IMR-90 (cell line): ENCODE measurements at regions not wholly inside any gene's neighbourhood (a gene's known extent, or its start where the extent isn't known, plus 50 kb on each side); places are given as distances from the start of the nearest gene placed in this dataset.

Source experiments
- ATAC-seq: fragments of 200-7000 bp; cut with Tn5 transposase; 2 replicates; pipeline ENCODE4 v1.9.1; 2020; ENCODE audit warnings: low read depth, mild to moderate bottlenecking, moderate library complexity
- BruUV-seq: library from RNA; stranded (reverse); fragments of 400-500 nt; replicated peaks from 2 replicates; lab custom pipeline; 2021; lab: Mats Ljungman, UMichigan
- CTCF ChIA-PET: fragments of 300-600 bp; formaldehyde crosslinking; extraction: SDS; loops from one replicate; lab custom pipeline; 2021; ENCODE audit warnings: antibody characterized with exemption; lab: Yijun Ruan, JAX
- POLR2A ChIA-PET: fragments of 300-600 bp; sonication (Branson Sonifier 250); formaldehyde crosslinking; loops from one replicate; lab custom pipeline; 2022; ENCODE audit warnings: antibody characterized with exemption; ENCODE audit not compliant: unreplicated experiment; lab: Charles Lee
- DNase-seq: peaks from one replicate; pipeline ENCODE4 v3.0.0; 2013
- H2AFZ ChIP-seq: replicated peaks from 2 replicates; pipeline ENCODE3; 2013; ENCODE audit warnings: low read length, mild to moderate bottlenecking; ENCODE audit not compliant: poor library complexity
- H2AK5ac ChIP-seq: 2 replicates; pipeline ENCODE4 v1.6.1; 2013; ENCODE audit warnings: low read depth, low read length, inconsistent platforms
- H2AK9ac ChIP-seq: replicated peaks from 2 replicates; pipeline ENCODE3; 2013; ENCODE audit warnings: mild to moderate bottlenecking, low read depth, low read length, moderate library complexity; ENCODE audit not compliant: poor library complexity
- H2BK120ac ChIP-seq: 2 replicates; pipeline ENCODE4 v1.6.1; 2013; ENCODE audit warnings: low read depth, low read length, inconsistent platforms
- H2BK15ac ChIP-seq: 3 replicates; pipeline ENCODE4 v1.6.1; 2013; ENCODE audit warnings: low read depth, low read length, inconsistent platforms
- H2BK20ac ChIP-seq: 2 replicates; pipeline ENCODE4 v1.6.1; 2013; ENCODE audit warnings: low read depth, mild to moderate bottlenecking, inconsistent platforms, low read length, moderate library complexity
- H2BK5ac ChIP-seq: 2 replicates; pipeline ENCODE4 v1.6.1; 2013; ENCODE audit warnings: mild to moderate bottlenecking, low read depth, low read length, inconsistent platforms; ENCODE audit not compliant: poor library complexity, severe bottlenecking
- H3K14ac ChIP-seq: replicated peaks from 2 replicates; pipeline ENCODE4 v1.6.1; 2013; ENCODE audit warnings: low read depth, low read length, inconsistent platforms
- H3K18ac ChIP-seq: 2 replicates; pipeline ENCODE4 v1.6.1; 2013; ENCODE audit warnings: low read depth, low read length, control low read depth
- H3K23ac ChIP-seq: 2 replicates; pipeline ENCODE4 v1.6.1; 2013; ENCODE audit warnings: low read depth, low read length, inconsistent platforms
- H3K27ac ChIP-seq: 2 replicates; pipeline ENCODE4 v1.5.1; 2013; ENCODE audit warnings: mild to moderate bottlenecking, control low read depth, low read length; ENCODE audit not compliant: insufficient read depth
- H3K27me3 ChIP-seq: 2 replicates; pipeline ENCODE4 v1.6.1; 2013; ENCODE audit warnings: low read length; ENCODE audit not compliant: control insufficient read depth, insufficient read depth
- H3K36me3 ChIP-seq: 2 replicates; pipeline ENCODE4 v1.6.1; 2013; ENCODE audit warnings: low read length, mixed read lengths; ENCODE audit not compliant: control insufficient read depth, insufficient read depth
- H3K4ac ChIP-seq: 2 replicates; pipeline ENCODE4 v1.6.1; 2013; ENCODE audit warnings: low read depth, low read length, inconsistent platforms
- H3K4me1 ChIP-seq: 2 replicates; pipeline ENCODE4 v1.6.1; 2013; ENCODE audit warnings: low read length, mixed read lengths; ENCODE audit not compliant: control insufficient read depth, insufficient read depth
- H3K4me2 ChIP-seq: 2 replicates; pipeline ENCODE4 v1.6.1; 2013; ENCODE audit warnings: low read depth, mild to moderate bottlenecking, control low read depth, low read length, moderate library complexity
- H3K4me3 ChIP-seq: 2 replicates; pipeline ENCODE4 v1.5.1; 2013; ENCODE audit warnings: low read depth, mild to moderate bottlenecking, control low read depth, low read length, moderate library complexity; ENCODE audit not compliant: insufficient read depth
- H3K56ac ChIP-seq: 2 replicates; pipeline ENCODE4 v1.6.1; 2013; ENCODE audit warnings: low read length, inconsistent platforms; ENCODE audit not compliant: insufficient read depth; ENCODE audit errors: extremely low read depth
- H3K79me1 ChIP-seq, 2 experiments: 2 replicates each; pipeline ENCODE4 v1.6.1; 2013; ENCODE audit warnings: low read length in 2 of 2, inconsistent platforms in 1 of 2, low read depth in 1 of 2
- H3K9ac ChIP-seq: 2 replicates; pipeline ENCODE4 v1.6.1; 2013; ENCODE audit warnings: low read depth, low read length, control low read depth
- H3K9me1 ChIP-seq: 2 replicates; pipeline ENCODE4 v1.6.1; 2013; ENCODE audit warnings: low read length, inconsistent platforms; ENCODE audit not compliant: insufficient read depth
- H3K9me3 ChIP-seq: 2 replicates; pipeline ENCODE4 v1.6.1; 2013; ENCODE audit warnings: low read length; ENCODE audit not compliant: control insufficient read depth, insufficient read depth
- H4K20me1 ChIP-seq: 2 replicates; pipeline ENCODE4 v1.6.1; 2013; ENCODE audit warnings: low read length, inconsistent platforms; ENCODE audit not compliant: insufficient read depth
- H4K5ac ChIP-seq: 2 replicates; pipeline ENCODE4 v1.6.1; 2013; ENCODE audit warnings: mild to moderate bottlenecking, low read depth, low read length, control low read depth
- H4K8ac ChIP-seq, 2 experiments: 2 replicates each; pipeline ENCODE4 v1.6.1; 2013; ENCODE audit warnings: low read depth in 2 of 2, low read length in 2 of 2, control low read depth in 1 of 2, inconsistent platforms in 1 of 2
- H4K91ac ChIP-seq: 2 replicates; pipeline ENCODE4 v1.6.1; 2013; ENCODE audit warnings: low read depth, low read length, inconsistent platforms; ENCODE audit not compliant: insufficient read depth
- BHLHE40 ChIP-seq: fragments of 150-350 bp; IDR thresholded peaks from 2 replicates; pipeline ENCODE4 v1.6.1; 2016; ENCODE audit warnings: mild to moderate bottlenecking, low read depth, low read length
- CEBPB ChIP-seq: IDR thresholded peaks from 2 replicates; pipeline ENCODE4 v1.6.1; 2012; ENCODE audit warnings: low read depth, low read length, improper control_type of control experiment
- CHD1 ChIP-seq: IDR thresholded peaks from 2 replicates; pipeline ENCODE4 v1.6.1; 2012; ENCODE audit warnings: low read depth, low read length, improper control_type of control experiment
- CTCF ChIP-seq: conservative IDR thresholded peaks from 2 replicates; pipeline ENCODE4 v1.5.1; 2012; ENCODE audit warnings: mild to moderate bottlenecking, low read depth, low read length, improper control_type of control experiment
- ELK1 ChIP-seq: fragments of 150-350 bp; IDR thresholded peaks from 2 replicates; pipeline ENCODE4 v1.6.1; 2016; ENCODE audit warnings: low read depth, mild to moderate bottlenecking, low read length, moderate library complexity, borderline replicate concordance
- FOS ChIP-seq: fragments of 150-350 bp; IDR thresholded peaks from 2 replicates; pipeline ENCODE4 v1.6.1; 2016; ENCODE audit warnings: low read depth, low read length
- MAFK ChIP-seq: IDR thresholded peaks from 2 replicates; pipeline ENCODE4 v1.6.1; 2012; ENCODE audit warnings: low read depth, low read length, improper control_type of control experiment
- MAZ ChIP-seq: IDR thresholded peaks from 2 replicates; pipeline ENCODE4 v1.6.1; 2012; ENCODE audit warnings: low read depth, mild to moderate bottlenecking, low read length, improper control_type of control experiment, moderate library complexity, borderline replicate concordance
- MXI1 ChIP-seq: IDR thresholded peaks from 2 replicates; pipeline ENCODE4 v1.6.1; 2012; ENCODE audit warnings: low read depth, mild to moderate bottlenecking, low read length, moderate library complexity, borderline replicate concordance
- NFE2L2 ChIP-seq: fragments of 150-350 bp; IDR thresholded peaks from 2 replicates; pipeline ENCODE4 v1.6.1; 2016; ENCODE audit warnings: low read depth, mild to moderate bottlenecking, low read length
- POLR2A ChIP-seq: IDR thresholded peaks from 2 replicates; pipeline ENCODE4 v1.6.1; 2012; ENCODE audit warnings: mild to moderate bottlenecking, low read depth, low read length
- RAD21 ChIP-seq: IDR thresholded peaks from 2 replicates; pipeline ENCODE4 v1.6.1; 2012; ENCODE audit warnings: low read length, improper control_type of control experiment
- RCOR1 ChIP-seq: IDR thresholded peaks from 2 replicates; pipeline ENCODE4 v1.6.1; 2012; ENCODE audit warnings: mild to moderate bottlenecking, low read length, improper control_type of control experiment; ENCODE audit not compliant: insufficient replicate concordance
- RFX5 ChIP-seq: IDR thresholded peaks from 2 replicates; pipeline ENCODE4 v1.8.0; 2012; ENCODE audit warnings: low read depth, mild to moderate bottlenecking, low read length, moderate library complexity
- SMC3 ChIP-seq: fragments of 150-350 bp; IDR thresholded peaks from 2 replicates; pipeline ENCODE4 v1.6.1; 2016; ENCODE audit warnings: low read depth, mild to moderate bottlenecking, antibody characterized with exemption, low read length, moderate library complexity
- USF2 ChIP-seq: fragments of 150-350 bp; IDR thresholded peaks from 2 replicates; pipeline ENCODE4 v1.6.1; 2017; ENCODE audit warnings: mild to moderate bottlenecking, antibody characterized with exemption, low read length, low read depth
- WGBS, 2 experiments: methylation state at CpG; one replicate each; pipeline versions ENCODE4 v1.1.5 to v1.1.7; 2013; ENCODE audit warnings: missing lambda C conversion rate in 2 of 2; ENCODE audit not compliant: insufficient read length in 1 of 2; ENCODE audit errors: extremely low coverage in 2 of 2; 5-methylcytosine and 5-hydroxymethylcytosine counted together
- dilution Hi-C: fragments of 300-500 bp; cut with HindIII; formaldehyde crosslinking; loops from one replicate; pipeline ENCODE4 v1.14.3; 2018; ENCODE audit warnings: low sequenced_read_pairs; ENCODE audit not compliant: unreplicated experiment
- in situ Hi-C: fragments of 300-500 bp; cut with MboI; formaldehyde crosslinking; loops from 3 replicates; pipeline ENCODE4 v1.14.3; 2019; ENCODE audit warnings: low sequenced_read_pairs, inconsistent platforms, mixed read lengths
- intact Hi-C: fragments of 100-400 bp; cut with micrococcal nuclease; formaldehyde crosslinking; loops from 2 replicates; pipeline ENCODE4 v1.10.0; 2022

DNA sequence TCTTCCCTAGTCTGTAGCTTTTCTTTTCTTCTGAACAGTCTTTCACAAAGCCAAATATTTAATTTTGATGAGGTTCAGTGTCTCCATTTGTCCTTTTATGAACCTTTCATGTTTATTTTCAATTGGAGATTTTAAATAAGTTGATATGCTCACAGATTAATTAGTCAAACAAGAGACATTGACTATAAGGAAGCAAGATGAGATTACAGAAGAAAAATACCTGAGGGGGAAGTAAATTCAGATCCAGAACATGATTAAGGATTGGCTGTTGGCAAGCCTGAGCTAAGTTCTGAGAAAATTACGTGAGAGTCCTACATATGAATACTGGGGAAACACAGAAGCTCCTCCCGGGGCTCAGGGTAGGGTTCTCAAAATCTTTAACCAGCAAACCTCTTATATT is 1039.8 kb upstream of the SEMA6A start:
- Histone ChIP-seq H3K79me1 (no peaks in the 10 kb centered on the region), H3K4me2 (no peak overlapping the region), H2BK15ac (no peak overlapping the region), H3K4me1 (no peaks in the 10 kb centered on the region), H3K14ac (no peak overlapping the region), H2AK9ac (no peak overlapping the region), H2BK20ac (no peak overlapping the region), H2BK5ac (no peak overlapping the region), H2AK5ac (no peak overlapping the region), H3K56ac (no peak overlapping the region), H4K91ac (no peak overlapping the region), H4K8ac (no peak overlapping the region), H4K20me1 (no peaks in the 10 kb centered on the region), H3K9ac (no peak overlapping the region), H3K18ac (no peak overlapping the region), H3K4ac (no peak overlapping the region), H3K4me3 (no peak overlapping the region), H3K9me3 (no peaks in the 10 kb centered on the region), H2AFZ (no peak overlapping the region), H3K9me1 (no peaks in the 10 kb centered on the region), H3K23ac (no peak overlapping the region), H3K27me3 (no peaks in the 10 kb centered on the region), H4K5ac (no peak overlapping the region), H2BK120ac (no peak overlapping the region), H3K36me3 (no peaks in the 10 kb centered on the region), H3K27ac (no peak overlapping the region)
- in situ Hi-C loops = no loop called here
- dilution Hi-C loops = no loop called here
- DNase-seq (no peak), ATAC-seq (no peak)
- TF ChIP-seq RFX5 = no peak
- no peak for TF ChIP-seq POLR2A
- no peak for TF ChIP-seq USF2
- TF ChIP-seq ELK1 = no peak
- TF ChIP-seq MAZ = no peak
- TF ChIP-seq RAD21 = no peak
- TF ChIP-seq SMC3 = no peak
- no peak for TF ChIP-seq CEBPB
- TF ChIP-seq FOS = no peak
- no peak for TF ChIP-seq MXI1
- no peak for TF ChIP-seq CTCF
- TF ChIP-seq CHD1 = no peak
- no peak for TF ChIP-seq NFE2L2
- no peak for TF ChIP-seq MAFK
- TF ChIP-seq BHLHE40 = no peak
- no peak for TF ChIP-seq RCOR1
- intact Hi-C loops = no loop called here
- POLR2A ChIA-PET = no interaction called here
- no TSS peak for BruUV-seq
- CTCF ChIA-PET = interaction anchor here (1.1 to 1.6 kb wide), 2 partner anchors 10 kb away, joined by 3 read pairs; no protein-coding TSS in a partner anchor
- no CpG with 5 or more reads among the region's 2 CpGs for WGBS, 2 experiments
